Adrenal gland (tissue), 9 donors: ENCODE measurements at regions not wholly inside any gene's neighbourhood (a gene's known extent, or its start where the extent isn't known, plus 50 kb on each side); places are given as distances from the start of the nearest gene placed in this dataset.

Source experiments
- DNase-seq, 7 donors: peaks; one replicate each; pipeline ENCODE4 v3.0.0-alpha.2; 2019 to 2020
- H3K27ac ChIP-seq, 5 donors: fragments of 200-600 bp; sonication (generic) in 4 of 5; 1 replicate in 3 of 5; 2 replicates in 2 of 5; pipeline versions ENCODE4 v1.5.1 to v1.8.0; 2016 to 2020; ENCODE audit warnings: mild to moderate bottlenecking in 1 of 5
- H3K27me3 ChIP-seq: fragments of 200-600 bp; 2 replicates; pipeline ENCODE4 v1.8.0; 2021
- H3K36me3 ChIP-seq, 2 donors: fragments of 200-600 bp; replicated peaks in 1 of 2; 1 replicate in 1 of 2; 2 replicates in 1 of 2; pipeline versions ENCODE4 v1.5.1 to v1.8.0; 2018 to 2022
- H3K4me1 ChIP-seq, 2 donors: fragments of 200-600 bp; replicated peaks in 1 of 2; 1 replicate in 1 of 2; 2 replicates in 1 of 2; pipeline versions ENCODE4 v1.5.1 to v1.8.0; 2018 to 2021
- H3K4me3 ChIP-seq, 4 donors: fragments of 200-600 bp; sonication (generic) in 3 of 4; one replicate each; pipeline ENCODE4 v1.5.1; 2016 to 2018
- H3K9me3 ChIP-seq, 3 donors: fragments of 200-600 bp; sonication (generic) in 1 of 3; replicated peaks in 1 of 3; 1 replicate in 2 of 3; 2 replicates in 1 of 3; pipeline versions ENCODE4 v1.5.1 to v1.8.0; 2016 to 2021
- CTCF ChIP-seq, 6 experiments: fragments of 450-650 bp in 4 of 6; fragments of 200-600 bp in 2 of 6; sonication (generic) in 1 of 6; IDR thresholded peaks; 1 replicate in 5 of 6; 2 replicates in 1 of 6; pipeline versions ENCODE4 v1.5.1 to v1.8.0; 2016 to 2021; ENCODE audit warnings: antibody characterized with exemption in 6 of 6, mild to moderate bottlenecking in 2 of 6, moderate library complexity in 1 of 6
- POLR2A ChIP-seq, 2 donors: fragments of 450-650 bp; IDR thresholded peaks; one replicate each; pipeline ENCODE4 v1.6.1; 2017; ENCODE audit warnings: antibody characterized with exemption in 2 of 2, mild to moderate bottlenecking in 2 of 2, moderate library complexity in 1 of 2
- WGBS, 4 donors: extraction: QIAGEN DNeasy Blood & Tissue Kit in 2 of 4; methylation state at CpG; one replicate each; pipeline versions ENCODE4 v1.1.5 to v1.1.7; 2013 to 2017; 5-methylcytosine and 5-hydroxymethylcytosine counted together
- intact Hi-C, 2 donors: fragments of 100-400 bp; cut with DNase I; formaldehyde crosslinking; loops; one replicate each; pipeline versions ENCODE4 v1.14.1 to v1.15.0; 2022 to 2023
- donor health status: healthy with polysubstance abuse.
- donor health status: Bipolar disorder and iron deficiency.
- donor health status: DM: yes; HTN: yes; CAD: no.
- donor health status: DM: no; HTN: no; CAD: no.
- donor health status: DM: no; HTN: no; CAD: no.

GRCh38 chr18:25597476-25597875, 245.5 kb upstream of the ZNF521 start:
- Histone ChIP-seq H3K4me1 (peaks cover 15 to 24% of the 10 kb centered on the region in 2 donors), H3K9me3 (no peaks in the 10 kb centered on the region), H3K4me3 (no peak overlapping the region), H3K36me3 (no peaks in the 10 kb centered on the region), H3K27ac (no peak overlapping the region), H3K27me3 (no peaks in the 10 kb centered on the region)
- DNase-seq: no peak
- 80 to 89% (median 84%) methylated on average over 9 of the region's 9 CpGs for WGBS, 4 donors
- TF ChIP-seq CTCF (IDR thresholded peaks at IDR 0.05): no peak
- no peak for TF ChIP-seq POLR2A (IDR thresholded peaks at IDR 0.05)
- intact Hi-C loops: no loop called here

- DNase-seq: no peak
- Histone ChIP-seq H3K36me3 (no peaks in the 10 kb centered on the region), H3K27me3 (no peaks in the 10 kb centered on the region), H3K27ac (no peak overlapping the region), H3K9me3 (no peaks in the 10 kb centered on the region), H3K4me1 (peaks cover 15 to 24% of the 10 kb centered on the region in 2 donors), H3K4me3 (no peak overlapping the region)
- TF ChIP-seq CTCF (IDR thresholded peaks at IDR 0.05) (no peak), POLR2A (IDR thresholded peaks at IDR 0.05) (no peak)
- WGBS, 4 donors: 89 to 90% (median 89%) methylated on average over 7 of the region's 7 CpGs
- intact Hi-C loops: no loop called here
Observed at GRCh38 chr18:25595274-25596060, 243.5 kb upstream of the ZNF521 start.

GRCh38 chr18:25594351-25594750, 242.4 kb upstream of the ZNF521 start:
- H3K9me3 ChIP-seq: no peaks in the 10 kb centered on the region
- 43 to 50% (median 46%) methylated on average over 1 of the region's 1 CpG for WGBS, 4 donors
- peak overlapping the region; percentile 6 to 68 (median 64) for H3K27ac ChIP-seq
- no peak for TF ChIP-seq POLR2A (IDR thresholded peaks at IDR 0.05)
- no peak for TF ChIP-seq CTCF (IDR thresholded peaks at IDR 0.05)
- no peaks in the 10 kb centered on the region for H3K36me3 ChIP-seq
- no peaks in the 10 kb centered on the region for H3K27me3 ChIP-seq
- peaks cover 15 to 24% of the 10 kb centered on the region in 2 donors for H3K4me1 ChIP-seq
- no peak overlapping the region for H3K4me3 ChIP-seq
- peak in 3 of 7 donors; percentile 23 to 45 (median 35) for DNase-seq
- intact Hi-C loops: no loop called here

- Histone ChIP-seq H3K4me1 (peaks cover 15 to 24% of the 10 kb centered on the region in 2 donors), H3K27ac (peak overlapping the region in 3 of 5 donors; percentile 65 to 76 (median 68)), H3K4me3 (no peak overlapping the region), H3K27me3 (no peaks in the 10 kb centered on the region), H3K36me3 (no peaks in the 10 kb centered on the region), H3K9me3 (no peaks in the 10 kb centered on the region)
- no peak for DNase-seq
- TF ChIP-seq CTCF (IDR thresholded peaks at IDR 0.05) (no peak), POLR2A (IDR thresholded peaks at IDR 0.05) (no peak)
- 50 to 62% (median 59%) methylated on average over 2 of the region's 2 CpGs for WGBS, 4 donors
- intact Hi-C loops: no loop called here
Observed at GRCh38 chr18:25592804-25593360, 240.9 kb upstream of the ZNF521 start.
